GM19324 (cell line): ENCODE measurements at regions not wholly inside any gene's neighbourhood (a gene's known extent, or its start where the extent isn't known, plus 50 kb on each side); places are given as distances from the start of the nearest gene placed in this dataset.
A peak's percentile ranks its signal among the peaks of the same experiment; 100 is the strongest.

Source experiments
- ATAC-seq: cut with Tn5 transposase; IDR thresholded peaks from one replicate; pipeline ENCODE4 v1.9.1; 2021; ENCODE audit warnings: mild to moderate bottlenecking, moderate library complexity; ENCODE audit not compliant: unreplicated experiment, low FRiP score

- ATAC-seq, result no peak
These were observed 93.4 kb upstream of the ENPP6 start for GRCh38 chr4:184310881-184311709.

- no peak for ATAC-seq
These were observed 92.5 kb upstream of the ENPP6 start for GRCh38 chr4:184310171-184310567.

- ATAC-seq, result no peak
These were observed 91.8 kb upstream of the ENPP6 start for GRCh38 chr4:184309241-184310170.

- no peak for ATAC-seq
These were observed 89.3 kb upstream of the ENPP6 start for GRCh38 chr4:184306949-184307348.

- ATAC-seq, result no peak
These were observed 88.8 kb upstream of the ENPP6 start for GRCh38 chr4:184306470-184306869.

- ATAC-seq, result no peak
These were observed 83.1 kb upstream of the ENPP6 start for GRCh38 chr4:184300816-184301215.

- ATAC-seq, result no peak
These were observed 80.6 kb upstream of the ENPP6 start for GRCh38 chr4:184298254-184298653.

- ATAC-seq, result no peak
These were observed 77.5 kb upstream of the ENPP6 start for GRCh38 chr4:184295206-184295605.

- no peak for ATAC-seq
These were observed 77.0 kb upstream of the ENPP6 start for GRCh38 chr4:184294606-184295133.

- ATAC-seq, result no peak
These were observed 75.9 kb upstream of the ENPP6 start for GRCh38 chr4:184293552-184293951.

GRCh38 chr4:184292877-184293276 lies 75.2 kb upstream of the ENPP6 start:
- no peak for ATAC-seq

- ATAC-seq, result no peak
These were observed 74.8 kb upstream of the ENPP6 start for GRCh38 chr4:184292465-184292867.

GRCh38 chr4:184289179-184289535 lies 71.5 kb upstream of the ENPP6 start:
- ATAC-seq, result no peak

GRCh38 chr4:184288451-184289178 lies 70.9 kb upstream of the ENPP6 start:
- ATAC-seq, result peak; percentile 40

GRCh38 chr4:184287697-184288255 lies 70.1 kb upstream of the ENPP6 start:
- no peak for ATAC-seq

- ATAC-seq, result no peak
These were observed 68.7 kb upstream of the ENPP6 start for GRCh38 chr4:184286358-184286757.

- ATAC-seq, result no peak
These were observed 67.1 kb upstream of the ENPP6 start for GRCh38 chr4:184284742-184285141.

- no peak for ATAC-seq
These were observed 66.6 kb upstream of the ENPP6 start for GRCh38 chr4:184284336-184284690.

- ATAC-seq, result no peak
These were observed 66.1 kb upstream of the ENPP6 start for GRCh38 chr4:184283659-184284335.
